Thyroid gland (tissue), 4 donors: ENCODE measurements at regions not wholly inside any gene's neighbourhood (a gene's known extent, or its start where the extent isn't known, plus 50 kb on each side); places are given as distances from the start of the nearest gene placed in this dataset.
A peak's percentile ranks its signal among the peaks of the same experiment; 100 is the strongest.

ENCODE experiments used
- DNase-seq, 2 donors: peaks; one replicate each; pipeline ENCODE4 v3.0.0-alpha.2; 2019
- H3K27ac ChIP-seq, 3 donors: fragments of 200-600 bp; sonication (generic); 1 replicate in 2 of 3; 2 replicates in 1 of 3; pipeline ENCODE4 v1.5.1; 2016 to 2019; ENCODE audit warnings: mild to moderate bottlenecking in 1 of 3, moderate library complexity in 1 of 3
- H3K27me3 ChIP-seq: fragments of 200-600 bp; sonication (generic); one replicate; pipeline ENCODE4 v1.5.1; 2019
- H3K36me3 ChIP-seq, 2 donors: fragments of 200-600 bp; sonication (generic); one replicate each; pipeline ENCODE4 v1.5.1; 2016 to 2019
- H3K4me1 ChIP-seq, 2 donors: fragments of 200-600 bp; sonication (generic); one replicate each; pipeline ENCODE4 v1.5.1; 2017 to 2019
- H3K4me3 ChIP-seq, 3 donors: fragments of 200-600 bp; sonication (generic); replicated peaks in 1 of 3; 1 replicate in 2 of 3; 2 replicates in 1 of 3; pipeline ENCODE4 v1.5.1; 2016; ENCODE audit warnings: mild to moderate bottlenecking in 1 of 3
- H3K9me3 ChIP-seq: fragments of 200-600 bp; sonication (generic); one replicate; pipeline ENCODE4 v1.5.1; 2017
- POLR2A ChIP-seq, 2 donors: fragments of 450-650 bp; IDR thresholded peaks; one replicate each; pipeline ENCODE4 v1.6.1; 2017; ENCODE audit warnings: antibody characterized with exemption in 2 of 2, mild to moderate bottlenecking in 2 of 2, moderate library complexity in 1 of 2
- WGBS, 2 donors: methylation state at CpG; one replicate each; pipeline ENCODE4 v1.1.5; 2017; 5-methylcytosine and 5-hydroxymethylcytosine counted together
- intact Hi-C: fragments of 100-400 bp; cut with DNase I; formaldehyde crosslinking; loops from one replicate; pipeline ENCODE4 v1.15.1; 2023
- TF ChIP-seq, protein P1 (sequence below), 6 experiments: fragments of 200-600 bp in 3 of 6; fragments of 450-650 bp in 3 of 6; sonication (generic) in 3 of 6; IDR thresholded peaks; one replicate each; pipeline ENCODE4 v1.5.1; 2016 to 2019; ENCODE audit warnings: antibody characterized with exemption in 6 of 6, mild to moderate bottlenecking in 2 of 6, inconsistent platforms in 1 of 6, moderate library complexity in 1 of 6

DNA sequence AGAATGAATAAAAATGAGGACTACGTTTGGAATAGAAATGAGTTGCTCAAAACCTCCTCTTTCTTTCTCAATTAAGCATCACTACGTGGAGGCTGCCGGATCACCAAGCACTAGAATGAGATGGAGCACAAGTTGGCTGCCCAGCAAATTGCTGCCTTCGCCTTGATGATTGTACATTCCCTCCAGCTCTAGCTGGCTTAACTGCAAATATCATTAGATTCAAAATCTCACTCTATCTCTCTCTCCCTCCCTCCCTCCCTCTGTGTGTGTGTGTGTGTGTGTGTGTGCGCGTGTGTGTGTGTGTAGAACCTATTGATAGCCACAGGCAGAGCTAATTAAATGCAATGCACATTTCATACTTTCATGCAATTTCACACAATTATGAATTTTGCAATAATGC, 310.7 kb upstream of the CDH4 start:
- Histone ChIP-seq H3K36me3 (no peaks in the 10 kb centered on the region), H3K4me3 (no peak overlapping the region), H3K9me3 (no peaks in the 10 kb centered on the region), H3K4me1 (no peaks in the 10 kb centered on the region), H3K27me3 (no peaks in the 10 kb centered on the region), H3K27ac (no peak overlapping the region)
- TF ChIP-seq, protein P1, sequence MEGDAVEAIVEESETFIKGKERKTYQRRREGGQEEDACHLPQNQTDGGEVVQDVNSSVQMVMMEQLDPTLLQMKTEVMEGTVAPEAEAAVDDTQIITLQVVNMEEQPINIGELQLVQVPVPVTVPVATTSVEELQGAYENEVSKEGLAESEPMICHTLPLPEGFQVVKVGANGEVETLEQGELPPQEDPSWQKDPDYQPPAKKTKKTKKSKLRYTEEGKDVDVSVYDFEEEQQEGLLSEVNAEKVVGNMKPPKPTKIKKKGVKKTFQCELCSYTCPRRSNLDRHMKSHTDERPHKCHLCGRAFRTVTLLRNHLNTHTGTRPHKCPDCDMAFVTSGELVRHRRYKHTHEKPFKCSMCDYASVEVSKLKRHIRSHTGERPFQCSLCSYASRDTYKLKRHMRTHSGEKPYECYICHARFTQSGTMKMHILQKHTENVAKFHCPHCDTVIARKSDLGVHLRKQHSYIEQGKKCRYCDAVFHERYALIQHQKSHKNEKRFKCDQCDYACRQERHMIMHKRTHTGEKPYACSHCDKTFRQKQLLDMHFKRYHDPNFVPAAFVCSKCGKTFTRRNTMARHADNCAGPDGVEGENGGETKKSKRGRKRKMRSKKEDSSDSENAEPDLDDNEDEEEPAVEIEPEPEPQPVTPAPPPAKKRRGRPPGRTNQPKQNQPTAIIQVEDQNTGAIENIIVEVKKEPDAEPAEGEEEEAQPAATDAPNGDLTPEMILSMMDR (IDR thresholded peaks at IDR 0.05): no peak
- TF ChIP-seq POLR2A (IDR thresholded peaks at IDR 0.05): no peak
- WGBS, 2 donors: 90% methylated on average over 6 of the region's 6 CpGs
- no peak for DNase-seq
- intact Hi-C loops: no loop called here

DNA sequence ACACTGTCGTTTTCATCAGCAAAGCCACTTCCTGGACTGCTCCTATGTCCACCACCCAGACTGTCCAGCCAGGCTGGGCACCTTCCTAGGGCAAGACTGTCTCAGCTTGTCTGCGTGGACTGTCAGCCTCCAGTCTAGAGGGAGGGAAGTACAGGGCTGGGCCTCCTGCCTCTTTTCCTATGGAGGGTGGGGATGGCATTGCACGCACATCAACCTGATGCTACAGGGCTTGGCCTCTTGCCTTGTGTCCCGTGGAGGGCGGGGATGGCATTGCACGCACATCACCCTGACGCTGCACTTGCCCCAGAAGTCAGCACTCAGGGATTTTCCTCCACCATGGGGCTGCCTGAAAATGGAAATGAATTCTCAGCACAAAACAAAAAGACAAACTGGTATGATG, 304.2 kb upstream of the CDH4 start:
- TF ChIP-seq POLR2A (IDR thresholded peaks at IDR 0.05): no peak
- TF ChIP-seq, protein P1 (IDR thresholded peaks at IDR 0.05): no peak
- no peak for DNase-seq
- H3K27me3 ChIP-seq: no peaks in the 10 kb centered on the region
- WGBS, 2 donors: 88 to 90% methylated on average over 6 to 7 of the region's 7 CpGs
- no peaks in the 10 kb centered on the region for H3K36me3 ChIP-seq
- no peak overlapping the region for H3K4me3 ChIP-seq
- intact Hi-C loops: no loop called here
- H3K9me3 ChIP-seq: no peaks in the 10 kb centered on the region
- no peak overlapping the region for H3K27ac ChIP-seq
- peaks cover 0 to 7% of the 10 kb centered on the region in 2 donors for H3K4me1 ChIP-seq

DNA sequence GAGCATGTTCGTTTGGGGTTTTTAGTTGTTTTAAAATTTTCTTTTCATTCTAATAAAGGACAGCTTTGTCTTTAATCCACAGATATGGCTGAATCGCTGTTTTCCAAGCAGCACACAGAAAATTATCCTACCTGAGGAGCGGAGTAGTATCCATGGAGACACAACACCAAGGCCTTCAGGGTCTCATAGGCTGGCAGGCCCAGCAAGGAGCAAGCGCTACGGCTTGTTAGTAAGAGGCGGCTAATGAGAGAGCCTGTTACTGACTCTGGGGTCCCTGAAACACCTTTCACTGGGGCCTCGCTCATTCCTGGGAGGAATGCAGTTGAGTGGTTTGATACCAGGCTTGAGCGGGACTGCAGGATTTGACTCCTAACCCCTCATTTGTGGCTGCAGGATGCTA, 303.8 kb upstream of the CDH4 start:
- no peak for DNase-seq
- TF ChIP-seq, protein P1 (IDR thresholded peaks at IDR 0.05): no peak
- TF ChIP-seq POLR2A (IDR thresholded peaks at IDR 0.05): no peak
- intact Hi-C loops: no loop called here
- Histone ChIP-seq H3K27me3 (no peaks in the 10 kb centered on the region), H3K27ac (no peak overlapping the region), H3K36me3 (no peaks in the 10 kb centered on the region), H3K9me3 (no peaks in the 10 kb centered on the region), H3K4me1 (peaks cover 0 to 7% of the 10 kb centered on the region in 2 donors), H3K4me3 (no peak overlapping the region)
- 90 to 92% methylated on average over 8 of the region's 8 CpGs for WGBS, 2 donors

DNA sequence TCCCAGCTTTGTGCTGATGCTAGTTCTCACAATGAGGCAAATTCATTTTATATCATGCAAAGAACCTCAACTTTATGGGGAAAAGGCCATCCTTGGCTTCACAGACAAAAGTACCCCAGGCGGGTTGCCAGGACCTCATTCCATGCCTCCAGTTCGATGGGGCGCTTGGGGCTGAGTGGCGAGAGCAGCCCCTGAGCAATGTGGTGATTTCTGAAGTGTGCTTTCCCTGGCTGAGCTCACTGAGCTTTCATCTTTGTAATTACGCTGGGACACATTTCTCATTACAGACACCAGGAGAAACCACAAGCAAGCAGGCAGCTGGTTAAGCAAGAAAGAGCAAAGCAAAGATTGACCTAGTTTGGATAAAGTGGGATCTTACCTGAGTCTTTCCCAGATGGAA, 301.5 kb upstream of the CDH4 start:
- H3K9me3 ChIP-seq: no peaks in the 10 kb centered on the region
- H3K27ac ChIP-seq: no peak overlapping the region
- H3K4me3 ChIP-seq: no peak overlapping the region
- 36 to 39% methylated on average over 5 of the region's 5 CpGs for WGBS, 2 donors
- TF ChIP-seq POLR2A (IDR thresholded peaks at IDR 0.05): no peak
- no peaks in the 10 kb centered on the region for H3K27me3 ChIP-seq
- intact Hi-C loops: no loop called here
- no peaks in the 10 kb centered on the region for H3K36me3 ChIP-seq
- H3K4me1 ChIP-seq: peaks cover 0 to 7% of the 10 kb centered on the region in 2 donors
- peak; percentile 81 to 84 for DNase-seq

DNA sequence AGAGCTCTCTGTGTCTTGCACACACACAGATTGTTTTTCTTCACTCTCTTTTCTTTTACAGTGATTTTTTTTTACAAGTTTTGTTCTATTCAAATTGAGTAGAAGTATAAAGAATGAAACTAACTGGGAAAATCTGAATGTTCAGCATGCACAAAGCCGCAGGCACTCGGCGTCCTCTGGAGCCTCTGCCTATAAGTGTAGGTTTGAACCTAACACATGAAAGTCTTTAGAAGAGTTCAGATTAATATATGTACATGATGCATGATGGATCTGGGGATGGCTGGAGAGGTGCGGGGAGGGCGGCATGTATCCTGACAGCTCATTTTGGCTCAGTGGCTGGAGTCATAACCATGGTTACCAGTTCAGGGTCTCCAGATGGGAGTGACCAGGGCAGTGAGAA, 301.1 kb upstream of the CDH4 start:
- H3K27ac ChIP-seq: no peak overlapping the region
- H3K4me1 ChIP-seq: peaks cover 0 to 7% of the 10 kb centered on the region in 2 donors
- intact Hi-C loops: no loop called here
- H3K9me3 ChIP-seq: no peaks in the 10 kb centered on the region
- DNase-seq: no peak
- H3K4me3 ChIP-seq: no peak overlapping the region
- H3K36me3 ChIP-seq: no peaks in the 10 kb centered on the region
- 55 to 60% methylated on average over 5 of the region's 5 CpGs for WGBS, 2 donors
- no peaks in the 10 kb centered on the region for H3K27me3 ChIP-seq
- TF ChIP-seq, protein P1 (IDR thresholded peaks at IDR 0.05): no peak
- TF ChIP-seq POLR2A (IDR thresholded peaks at IDR 0.05): no peak

DNA sequence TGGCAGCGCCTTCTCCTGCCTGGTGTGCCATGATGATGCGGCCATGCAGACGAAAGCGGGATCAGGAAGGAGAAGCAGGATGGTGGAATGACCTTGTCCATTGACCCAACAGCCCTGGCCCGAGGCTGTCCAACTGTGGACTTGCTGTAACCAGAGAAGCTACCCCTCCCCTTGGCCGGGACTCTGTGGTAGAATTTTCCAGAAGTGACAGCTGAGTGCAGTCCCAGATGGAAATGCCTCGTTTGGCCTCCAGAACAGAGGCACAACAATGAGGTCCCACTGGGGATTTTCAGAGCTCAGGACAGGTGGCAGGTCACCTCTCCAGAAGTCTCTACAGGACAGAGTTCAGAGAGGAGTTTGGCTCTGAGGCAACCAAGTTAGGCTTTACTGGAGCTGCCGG, 299.2 kb upstream of the CDH4 start:
- Histone ChIP-seq H3K9me3 (no peaks in the 10 kb centered on the region), H3K27me3 (no peaks in the 10 kb centered on the region), H3K4me1 (peaks cover 0 to 7% of the 10 kb centered on the region in 2 donors), H3K4me3 (no peak overlapping the region), H3K36me3 (no peaks in the 10 kb centered on the region), H3K27ac (no peak overlapping the region)
- intact Hi-C loops: no loop called here
- no peak for DNase-seq
- WGBS, 2 donors: 85 to 88% methylated on average over 6 to 8 of the region's 8 CpGs
- no peak for TF ChIP-seq POLR2A (IDR thresholded peaks at IDR 0.05)
- TF ChIP-seq, protein P1 (IDR thresholded peaks at IDR 0.05): no peak
